NCI-H1930 (cell line): ENCODE measurements at regions not wholly inside any gene's neighbourhood (a gene's known extent, or its start where the extent isn't known, plus 50 kb on each side); places are given as distances from the start of the nearest gene placed in this dataset.

ENCODE experiments used
- DNase-seq, 2 experiments: peaks; one replicate each; lab custom pipeline; 2025; lab: John Stamatoyannopoulos, UW

DNA sequence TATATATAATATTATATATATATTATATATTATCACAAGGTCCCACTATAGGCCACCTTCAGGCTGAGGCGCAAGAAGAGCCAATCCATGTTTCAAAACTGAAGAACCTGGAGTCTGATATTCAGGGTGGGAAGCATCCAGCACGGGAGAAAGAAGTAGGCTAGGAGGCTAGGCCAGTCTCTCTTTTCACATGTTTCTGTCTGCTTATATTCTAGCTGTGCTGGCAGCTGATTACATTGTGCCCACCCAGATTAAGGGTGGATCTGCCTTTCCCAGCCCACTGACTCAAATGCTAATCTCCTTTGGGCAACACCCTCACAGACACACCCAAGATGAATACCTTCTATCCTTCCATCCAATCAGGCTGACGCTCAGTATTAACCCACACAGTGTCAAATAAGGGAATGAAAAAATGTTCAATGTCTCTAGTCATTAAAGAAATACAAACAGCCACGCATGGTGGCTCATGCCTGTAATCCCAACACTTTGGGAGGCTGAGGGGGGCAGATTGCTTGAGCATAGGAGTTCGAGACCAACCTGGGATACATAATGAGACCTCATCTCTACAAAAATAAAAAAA, 135.4 kb upstream of the PCBD1 start:
- DNase-seq: no peak

DNA sequence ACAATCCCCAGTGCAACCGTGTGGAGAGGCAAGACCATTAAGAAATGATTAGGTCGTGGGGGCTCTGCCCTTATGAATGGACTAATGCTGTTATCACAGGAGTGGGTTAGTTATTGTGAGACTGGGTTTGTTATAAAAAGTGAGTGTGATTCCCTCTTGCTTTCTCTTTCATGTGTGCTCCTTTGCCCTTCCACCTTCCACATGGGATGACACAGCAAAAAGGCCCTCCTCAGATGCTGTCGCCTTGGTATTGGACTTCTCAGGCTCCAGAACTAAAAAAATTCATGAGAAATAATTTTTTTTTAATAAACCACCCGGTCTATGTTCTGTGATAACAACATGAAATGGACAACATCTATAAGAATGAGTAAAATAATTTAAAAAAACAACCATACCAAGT, 136.1 kb upstream of the PCBD1 start:
- DNase-seq: no peak

DNA sequence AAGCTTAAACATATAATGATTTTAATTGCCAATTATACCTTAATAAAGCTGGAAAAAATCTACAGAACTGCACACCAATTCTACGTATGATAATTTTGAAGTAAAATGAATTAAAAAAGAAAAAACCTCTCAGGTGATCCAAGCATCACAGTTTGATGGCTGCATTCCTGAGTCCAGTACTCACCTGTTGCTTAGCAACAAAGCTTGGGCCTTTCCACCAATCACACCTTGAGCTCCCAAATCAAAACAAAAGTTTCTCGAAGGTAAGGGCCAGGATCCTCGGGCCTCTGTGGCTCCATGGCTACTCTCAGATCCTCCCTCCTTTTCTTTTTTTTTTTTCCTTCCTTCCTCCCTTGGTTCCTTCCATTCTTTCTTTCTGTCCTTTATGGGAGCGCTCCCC, 137.2 kb upstream of the PCBD1 start:
- no peak for DNase-seq

DNA sequence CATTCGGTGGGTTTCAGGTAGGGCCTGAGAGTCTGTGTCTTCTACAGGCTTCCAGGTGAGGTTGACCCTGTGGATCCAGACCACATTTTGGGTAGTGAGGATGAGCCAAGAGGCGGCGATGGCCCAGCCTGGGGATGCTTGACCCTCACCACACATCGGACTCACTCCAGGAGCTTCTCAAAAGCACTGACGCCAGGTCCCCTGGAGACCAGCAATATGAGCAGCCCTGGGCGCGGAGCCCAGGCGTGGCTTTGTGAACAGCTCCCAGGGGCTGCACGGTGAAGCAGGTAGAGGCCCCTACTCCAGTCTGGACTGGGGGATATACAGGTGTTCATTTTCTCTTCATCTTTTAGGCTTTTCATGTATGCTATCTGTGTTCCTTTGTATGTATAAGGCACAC, 139.7 kb upstream of the PCBD1 start:
- no peak for DNase-seq

DNA sequence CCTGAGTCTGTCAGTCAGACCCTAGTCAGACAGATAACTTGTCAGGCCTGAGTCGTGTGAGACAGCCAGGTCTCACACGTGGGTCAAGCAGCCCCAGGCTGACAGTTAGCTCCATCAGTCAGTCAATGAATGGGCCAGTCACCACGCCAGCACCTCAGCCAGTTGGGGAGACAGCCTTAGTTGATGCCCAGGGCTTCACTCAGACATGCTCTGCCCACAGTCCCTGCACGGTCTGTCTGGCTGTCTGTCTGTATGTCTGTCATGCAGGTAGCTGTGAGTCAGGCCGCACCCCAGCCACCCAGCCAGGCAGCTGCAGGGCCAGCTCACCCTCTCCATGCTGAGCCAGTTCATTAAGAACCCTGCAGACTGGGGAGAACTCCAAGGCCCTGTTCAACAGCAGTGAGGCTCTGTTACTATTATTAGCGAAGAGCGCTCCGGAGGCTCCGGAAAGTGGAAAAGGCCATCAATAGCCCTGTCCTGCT, 141.1 kb upstream of the PCBD1 start:
- DNase-seq: no peak

DNA sequence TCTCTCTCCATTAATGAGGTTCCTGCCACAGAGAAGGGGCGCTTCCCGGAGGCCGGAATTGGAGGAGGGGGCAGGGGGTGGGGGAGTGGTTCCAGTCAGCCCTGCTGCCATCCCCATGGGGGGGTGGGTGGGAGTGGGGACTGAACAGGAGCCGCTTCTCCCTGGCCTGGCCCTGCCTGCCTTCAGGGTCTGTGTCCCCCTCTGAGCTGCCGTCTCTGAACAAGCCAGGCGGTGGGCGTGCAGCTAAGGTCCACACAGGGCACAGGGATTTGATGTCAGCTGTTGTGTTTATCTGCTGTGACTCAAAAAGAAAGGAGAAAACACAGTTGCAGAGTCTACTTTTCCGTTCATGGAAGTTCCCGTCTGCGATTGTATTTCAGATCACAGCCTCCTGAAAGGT, 141.5 kb upstream of the PCBD1 start:
- no peak for DNase-seq

DNA sequence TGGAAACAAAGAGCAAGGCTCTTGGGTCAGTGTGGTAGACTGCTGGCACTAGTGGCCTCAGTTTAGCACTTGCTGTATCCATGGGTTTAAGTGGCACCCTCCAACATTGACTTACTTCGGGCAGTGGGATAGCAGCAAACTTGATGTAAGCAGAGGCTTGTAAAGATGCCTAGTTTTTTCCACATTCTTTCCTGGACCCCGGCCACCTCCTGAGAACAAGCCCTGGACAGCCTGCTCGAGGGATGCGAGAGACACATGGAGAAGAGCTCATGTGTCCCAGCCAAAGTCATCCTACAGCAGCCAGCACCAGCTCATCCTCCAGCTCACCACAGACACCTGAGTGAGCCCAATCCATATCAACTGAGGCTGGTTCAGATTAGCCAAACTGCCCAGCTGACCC, 142.7 kb upstream of the PCBD1 start:
- DNase-seq: no peak

DNA sequence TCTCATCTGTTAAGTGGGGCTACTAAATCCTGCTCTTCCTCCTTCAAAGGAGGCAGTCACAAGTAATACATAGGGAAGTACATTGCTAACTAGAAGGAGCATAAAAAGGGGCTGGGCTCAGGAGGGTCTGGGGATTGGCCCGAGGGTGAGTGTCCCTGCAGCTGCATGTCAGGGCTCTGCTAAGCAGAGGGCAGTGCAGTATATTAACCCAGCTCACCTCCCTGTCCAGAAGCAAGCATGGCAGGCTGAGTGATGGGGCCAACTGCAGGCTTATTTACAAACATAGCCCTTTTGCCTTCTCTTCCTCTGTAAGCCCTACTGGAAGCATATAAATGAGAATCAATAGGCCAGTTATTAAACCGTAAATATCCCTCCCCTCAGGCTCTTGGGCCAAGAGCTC, 143.2 kb upstream of the PCBD1 start:
- no peak for DNase-seq

DNA sequence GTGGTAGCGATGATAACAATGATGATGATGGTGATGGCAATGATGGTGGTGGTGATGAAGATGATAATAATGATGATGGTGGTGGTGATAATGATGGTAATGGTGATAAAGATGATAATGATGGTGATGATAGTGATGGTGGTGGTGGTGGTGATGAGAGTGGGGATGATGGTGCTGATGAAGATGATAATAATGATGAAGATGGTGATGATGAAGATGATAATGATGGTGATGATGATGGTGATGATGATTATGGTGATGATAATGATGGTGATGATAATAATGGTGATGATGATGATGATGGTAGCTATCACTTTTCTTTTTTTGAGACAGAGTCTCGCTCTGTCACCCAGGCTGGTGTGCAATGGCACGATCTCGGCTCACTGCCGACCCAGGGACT, 144.5 kb upstream of the PCBD1 start:
- DNase-seq: no peak

DNA sequence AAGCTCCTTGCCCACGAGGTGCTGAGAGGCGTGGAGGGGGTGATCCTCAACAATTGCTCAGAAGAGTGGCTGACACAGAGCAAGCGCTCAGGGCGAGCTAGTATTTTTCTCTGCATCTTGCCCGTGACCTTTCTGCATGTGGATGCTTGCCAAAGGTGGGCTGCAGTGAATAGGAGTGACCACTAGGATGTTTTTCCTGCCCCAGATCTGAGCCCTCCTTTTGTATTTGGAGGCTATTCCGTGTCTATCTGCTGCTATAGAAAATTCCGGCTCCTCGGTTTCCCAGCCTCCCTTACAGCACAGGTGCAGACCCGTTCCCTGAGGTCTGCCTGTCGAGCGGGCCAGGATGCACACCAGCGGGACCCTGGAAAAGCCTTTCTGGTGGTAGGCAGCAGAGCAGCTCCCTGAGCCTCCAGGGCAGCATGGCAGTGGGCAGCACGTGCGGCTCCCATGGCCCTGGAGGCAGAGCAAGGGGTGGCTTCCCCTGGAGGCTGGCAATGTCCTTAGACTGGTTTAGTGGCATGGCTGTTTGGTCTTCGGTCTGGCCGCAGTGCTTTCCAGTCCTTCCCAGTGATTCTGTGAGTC, 145.1 kb upstream of the PCBD1 start:
- DNase-seq: no peak

DNA sequence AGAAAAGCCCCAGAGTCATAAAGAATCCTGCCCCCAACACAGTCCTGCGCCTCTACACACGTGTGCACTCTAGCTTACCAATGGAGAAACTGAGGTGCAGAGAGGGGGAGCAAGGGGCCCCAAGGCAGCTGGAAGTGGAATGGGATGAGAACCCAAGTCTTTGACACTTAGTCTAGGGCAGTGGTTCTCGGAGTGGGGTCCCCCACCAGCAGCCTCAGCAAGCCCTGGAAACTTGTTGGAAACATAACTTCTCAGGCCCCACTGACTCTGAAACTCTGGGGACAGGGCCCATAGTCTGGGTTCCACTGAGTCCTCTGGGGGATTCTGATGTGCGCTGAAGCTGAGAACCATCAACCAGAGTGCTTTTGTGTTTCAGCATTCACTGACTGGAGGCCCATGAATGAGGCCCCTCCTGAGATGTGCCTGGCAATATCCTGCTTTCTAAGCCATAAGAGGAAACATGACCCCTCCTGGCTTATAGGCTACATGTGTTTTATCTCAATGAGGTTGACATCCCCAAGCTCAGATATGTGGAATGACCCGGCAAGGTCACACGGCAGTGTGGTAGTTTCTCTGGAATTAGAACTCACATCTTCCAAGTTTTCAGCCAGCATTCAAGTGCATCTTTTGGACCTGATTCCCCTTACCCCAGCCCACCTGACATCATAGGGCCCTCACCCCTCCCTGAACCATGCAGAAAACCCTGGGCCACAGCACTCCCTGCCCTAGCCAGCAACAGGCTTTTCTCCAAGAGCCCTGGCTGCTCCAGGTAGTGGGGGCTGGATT, 147.3 kb upstream of the PCBD1 start:
- no peak for DNase-seq

DNA sequence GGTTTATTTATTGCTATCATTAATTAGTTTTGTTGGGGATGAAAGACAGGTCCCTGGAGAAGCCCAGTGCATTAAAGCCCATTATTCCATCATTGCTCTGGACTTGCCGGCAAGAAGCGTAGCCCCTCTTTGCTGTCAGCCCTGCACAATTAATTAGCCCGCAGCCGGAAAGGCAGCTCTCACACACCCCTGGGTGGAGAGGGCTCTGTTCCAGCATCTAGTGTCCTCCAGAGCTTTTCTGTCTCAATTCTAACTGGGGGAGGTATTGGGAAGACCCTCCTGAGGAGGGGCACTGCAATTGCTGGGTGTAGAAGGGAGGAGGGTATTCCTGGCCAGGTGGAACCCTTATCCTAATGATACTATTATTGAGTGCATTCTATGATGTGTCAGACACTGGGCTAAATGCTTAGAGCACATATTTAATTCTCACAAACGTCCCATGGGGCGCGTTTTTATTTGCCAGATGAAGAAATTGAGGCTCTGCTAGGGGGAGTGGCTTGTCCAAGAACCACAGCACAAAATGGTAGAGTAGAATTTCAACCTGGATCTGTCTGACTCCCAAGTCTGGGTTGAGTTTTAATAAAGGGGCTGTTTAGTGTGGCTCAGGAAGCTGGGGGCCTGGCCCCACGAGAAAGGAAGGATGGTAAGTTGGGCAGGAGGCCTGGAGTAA, 148.1 kb upstream of the PCBD1 start:
- DNase-seq: no peak

DNA sequence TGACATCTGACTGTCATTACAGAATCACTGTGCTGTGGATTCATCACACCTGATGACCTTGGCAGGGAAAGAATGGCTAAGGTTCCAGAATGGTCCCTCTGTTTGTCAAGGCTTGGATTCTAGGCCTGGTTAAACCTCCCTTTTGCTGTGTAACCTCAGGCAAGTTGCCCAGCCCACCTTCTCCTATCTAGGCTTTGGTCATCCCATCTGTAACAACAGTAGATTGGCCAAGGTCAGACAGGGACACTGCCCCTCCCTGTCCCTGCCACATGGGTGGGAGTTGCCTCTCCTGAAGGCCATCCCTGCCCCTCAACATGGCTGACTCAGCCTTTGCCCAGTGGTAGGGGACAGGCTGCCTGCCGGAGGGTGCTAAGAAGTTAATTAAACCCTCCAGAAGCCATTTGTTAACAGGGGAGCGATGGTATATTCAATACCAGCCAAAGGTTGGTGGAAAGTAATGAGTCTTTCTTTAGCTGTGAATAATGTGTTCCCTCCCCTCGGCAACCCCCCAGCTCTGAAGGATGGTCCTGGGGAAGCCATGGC, 149.8 kb upstream of the PCBD1 start:
- DNase-seq: no peak

DNA sequence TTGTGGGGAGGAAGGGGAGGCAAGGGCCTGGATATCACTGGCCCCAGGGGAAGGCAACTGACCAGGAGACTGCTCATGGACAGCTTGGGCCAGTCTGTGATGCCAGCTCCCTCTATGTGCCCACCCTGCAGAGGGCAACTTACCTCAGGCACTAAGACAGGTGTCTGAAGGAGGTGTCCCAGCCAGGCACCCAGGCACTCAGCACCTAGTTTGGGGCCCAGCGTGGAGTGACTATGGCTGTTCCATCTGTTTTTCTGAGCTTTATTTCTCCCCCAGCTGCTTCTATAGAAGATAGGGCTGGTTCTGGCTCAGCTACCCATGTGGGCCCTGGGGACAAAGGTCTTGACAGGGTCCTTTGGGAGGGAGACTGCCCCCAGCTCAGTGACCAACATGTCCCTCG, 150.6 kb upstream of the PCBD1 start:
- no peak for DNase-seq

DNA sequence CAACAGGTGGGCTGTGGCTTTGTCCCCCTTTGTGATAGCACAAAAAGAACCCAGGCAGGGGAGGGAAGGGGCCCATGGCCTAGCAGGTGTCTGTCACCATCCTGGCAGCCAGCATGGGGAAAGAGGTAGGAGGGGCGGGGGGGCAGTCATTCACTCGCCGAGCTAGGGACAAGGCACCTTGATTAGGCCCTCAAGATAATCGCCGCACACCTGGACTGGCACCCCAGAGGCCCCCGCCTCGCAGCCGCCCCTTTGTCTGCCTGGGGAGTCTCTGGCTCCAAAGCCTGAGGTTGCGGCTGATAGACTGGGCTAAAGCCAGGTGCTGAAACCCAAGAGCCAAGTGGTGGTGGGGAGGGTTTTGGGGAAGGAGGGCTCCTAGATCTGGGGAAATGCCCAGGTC, 151.2 kb upstream of the PCBD1 start:
- DNase-seq: no peak

DNA sequence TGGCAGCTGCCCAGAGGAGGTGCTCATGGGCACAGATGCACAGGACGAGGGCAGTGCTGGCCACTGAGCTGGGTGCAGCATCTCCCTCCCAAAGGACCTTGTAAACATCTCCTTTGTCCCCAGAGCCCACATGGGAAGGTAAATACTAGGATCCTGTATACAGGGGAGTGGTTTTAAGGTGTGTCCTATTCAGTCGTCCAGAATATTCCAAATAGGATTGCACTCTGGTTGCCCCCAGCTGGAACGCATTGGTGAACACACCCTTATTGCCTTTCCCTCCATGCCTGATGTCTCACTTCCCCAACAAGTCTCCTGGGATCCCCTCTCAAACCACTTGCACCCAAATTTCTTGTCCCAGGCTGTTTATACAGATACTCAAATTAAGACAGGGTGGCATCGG, 152.0 kb upstream of the PCBD1 start:
- no peak for DNase-seq

DNA sequence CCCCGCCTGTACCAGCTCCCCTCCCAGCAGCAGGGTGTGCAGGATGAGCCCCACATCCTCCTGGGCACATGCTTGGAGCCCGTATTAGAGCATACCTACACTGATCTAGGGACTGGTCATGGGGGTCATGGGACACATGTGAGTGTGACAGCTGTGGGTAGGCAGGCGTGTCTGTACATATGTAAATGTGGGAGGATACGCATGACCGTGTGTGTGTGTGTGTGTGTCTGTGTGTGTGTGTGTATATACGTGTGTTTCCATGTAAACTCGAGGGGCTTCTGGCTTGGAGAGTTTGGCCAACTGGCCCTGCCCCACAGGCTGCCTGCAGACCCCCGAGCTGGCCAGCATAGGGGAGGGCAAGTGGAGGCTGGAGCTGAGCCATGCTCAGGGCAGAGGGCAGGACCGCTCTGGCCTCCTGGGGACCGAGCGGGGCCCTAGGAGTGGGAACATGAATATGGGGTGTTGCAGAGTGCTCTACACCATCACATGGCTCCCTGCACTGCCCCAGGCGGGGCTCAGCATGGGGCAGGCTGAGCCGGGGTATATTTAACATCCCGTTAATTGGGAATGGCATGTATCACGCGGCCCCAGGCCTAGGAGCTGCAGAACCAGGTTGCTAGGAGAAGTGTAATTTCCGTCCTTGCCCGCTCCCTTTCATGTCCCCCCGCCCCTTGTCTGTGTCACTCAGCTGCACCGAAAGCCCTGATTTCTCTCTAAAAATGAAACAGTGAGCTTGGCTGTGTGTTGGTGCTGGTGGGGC, 152.7 kb upstream of the PCBD1 start:
- no peak for DNase-seq

DNA sequence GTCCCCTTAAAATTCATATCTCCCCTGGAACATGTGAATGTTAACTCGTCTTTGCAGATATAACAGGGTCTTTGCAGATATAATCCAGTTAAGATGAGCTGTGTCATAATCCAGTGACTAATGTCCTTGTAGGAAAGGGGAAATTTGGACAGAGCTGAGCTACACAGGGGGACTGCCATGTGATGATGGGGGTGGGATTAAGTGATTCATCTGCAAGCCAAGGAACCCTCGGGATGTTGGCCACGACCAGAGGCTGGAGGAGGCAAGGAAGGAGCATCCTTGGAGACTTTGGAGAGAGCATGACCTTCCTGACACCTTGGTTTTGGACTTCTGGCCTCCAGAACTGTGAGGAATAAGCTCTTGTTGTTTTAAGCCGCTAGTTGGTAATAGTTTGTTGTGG, 153.9 kb upstream of the PCBD1 start:
- DNase-seq: no peak

DNA sequence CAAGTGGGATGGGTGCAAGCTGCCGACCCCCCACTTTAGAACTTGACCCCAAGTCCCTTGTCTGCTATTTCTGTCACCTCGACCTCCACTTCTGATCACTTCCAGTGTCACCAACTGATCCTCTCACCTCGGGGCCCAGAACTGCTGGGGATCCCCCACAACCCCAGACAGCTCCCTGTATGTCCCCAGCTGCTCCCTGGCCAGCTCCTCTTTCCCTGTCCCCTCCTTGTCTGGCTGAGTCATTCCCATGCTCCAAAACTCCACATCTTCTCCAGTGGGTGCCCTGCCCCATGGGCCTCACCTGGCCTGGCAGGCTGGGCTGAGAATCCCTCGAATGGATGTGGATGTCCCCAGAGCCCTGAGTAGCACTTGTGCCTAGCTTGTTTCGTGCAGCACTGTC, 154.3 kb upstream of the PCBD1 start:
- no peak for DNase-seq

DNA sequence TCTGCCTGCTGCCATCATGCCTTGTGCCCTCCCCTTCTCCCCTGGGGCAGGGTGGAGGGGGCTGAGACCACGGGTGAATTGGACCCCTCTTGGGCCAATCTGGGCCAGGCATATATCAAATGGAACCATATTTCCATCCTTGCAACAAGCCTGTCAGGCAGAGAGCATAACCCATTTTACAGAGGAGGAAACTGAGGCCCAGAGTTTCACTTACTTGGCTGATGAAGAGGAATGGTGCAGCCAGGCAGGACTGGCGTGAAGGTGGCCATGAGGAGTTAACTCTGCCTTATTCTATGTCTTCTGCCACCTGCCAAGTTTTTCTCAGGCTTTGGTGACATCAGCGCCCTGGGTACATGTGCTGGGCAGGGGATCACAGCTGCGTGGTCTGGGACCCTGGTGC, 155.5 kb upstream of the PCBD1 start:
- DNase-seq: no peak

DNA sequence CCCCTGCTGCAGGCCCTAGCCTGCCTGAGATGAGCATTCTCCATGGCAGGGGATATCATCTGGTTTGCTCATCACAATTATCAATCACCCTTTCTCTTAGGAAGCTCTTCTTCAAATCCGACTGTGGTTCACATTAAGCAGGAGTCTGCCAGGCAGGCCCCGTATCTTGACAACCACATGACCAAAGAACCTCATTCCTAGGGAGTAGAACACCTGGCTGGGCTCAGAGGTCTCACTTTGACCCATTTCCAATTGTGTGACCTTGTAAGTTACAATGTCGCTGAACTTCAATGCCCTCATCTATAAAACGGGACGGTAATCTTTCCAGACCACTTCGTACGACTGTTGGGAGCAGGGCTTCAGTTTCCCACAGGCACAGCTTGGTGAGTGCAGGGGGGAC, 156.4 kb upstream of the PCBD1 start:
- no peak for DNase-seq

DNA sequence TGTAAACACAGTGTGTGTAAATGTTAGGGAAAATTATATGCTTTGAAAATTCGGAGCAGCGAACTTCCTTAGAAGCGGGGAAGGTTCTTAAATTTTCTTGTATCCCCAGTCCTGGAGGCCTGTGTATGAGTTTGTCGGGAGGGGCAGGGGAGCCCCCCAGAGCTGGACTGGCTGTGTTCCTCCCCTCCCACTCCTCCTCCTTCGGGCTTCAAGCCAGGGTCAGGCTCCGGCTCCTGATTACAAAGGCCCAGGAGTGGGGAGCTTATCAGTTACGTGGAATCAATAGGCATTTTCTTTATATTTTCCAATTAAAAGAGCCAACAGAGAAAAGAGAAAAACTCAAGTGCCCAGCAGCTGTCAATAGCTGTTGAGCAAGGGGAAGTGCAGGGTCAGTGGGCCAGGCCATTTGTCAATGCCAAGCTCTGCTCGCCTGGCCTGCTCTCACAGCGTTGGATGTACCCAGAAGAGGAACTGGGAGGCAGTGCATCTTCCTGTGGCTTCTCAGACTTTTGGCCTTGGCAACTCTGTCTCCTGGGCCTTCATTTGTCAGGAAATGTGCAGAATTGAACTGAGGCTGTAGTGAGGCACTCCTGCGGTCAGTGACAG, 156.9 kb upstream of the PCBD1 start:
- DNase-seq: no peak
